Cardiac septum (tissue), 1 donor: ENCODE measurements at regions not wholly inside any gene's neighbourhood (a gene's known extent, or its start where the extent isn't known, plus 50 kb on each side); places are given as distances from the start of the nearest gene placed in this dataset.
"Not testable (repeated sequence)": the region's sequence is repeated elsewhere in the genome, so short reads cannot be mapped to it uniquely, and the experiment has no call there.

Experiments
- DNase-seq: peaks from one replicate; pipeline ENCODE4 v3.0.0-alpha.2; 2020; ENCODE audit warnings: low spot score
- intact Hi-C: fragments of 100-400 bp; cut with DNase I; formaldehyde crosslinking; loops from one replicate; pipeline ENCODE4 v1.14.0; 2022
- donor health status: DM: no; HTN: no; CAD: no.

GRCh38 chr4:166153548-166153947 is 280.5 kb downstream of the TLL1 start:
- DNase-seq = no peak
- intact Hi-C loops = no loop called here

GRCh38 chr4:166162327-166162726 is 289.3 kb downstream of the TLL1 start:
- intact Hi-C loops = no loop called here
- DNase-seq = no peak

- no peak for DNase-seq
- intact Hi-C loops = loop anchor here (5.0 kb wide), 1 partner anchor 86 kb away; no protein-coding TSS in a partner anchor
Observed at GRCh38 chr4:166165829-166166420, 292.9 kb downstream of the TLL1 start.

- intact Hi-C loops = loop anchor here (5.0 kb wide), 1 partner anchor 83 kb away; no protein-coding TSS in a partner anchor
- no peak for DNase-seq
Observed at GRCh38 chr4:166169111-166169510, 296.1 kb downstream of the TLL1 start.

- DNase-seq = no peak
- intact Hi-C loops = no loop called here
Observed at GRCh38 chr4:166172619-166173018, 299.6 kb downstream of the TLL1 start.

GRCh38 chr4:166174717-166175490 is 301.9 kb downstream of the TLL1 start:
- no peak for DNase-seq
- intact Hi-C loops = no loop called here

GRCh38 chr4:166182145-166182544 is 309.1 kb downstream of the TLL1 start:
- no peak for DNase-seq
- intact Hi-C loops = no loop called here

GRCh38 chr4:166195101-166195500 is 322.1 kb downstream of the TLL1 start:
- intact Hi-C loops = no loop called here
- no peak for DNase-seq

GRCh38 chr4:166197166-166197565 is 324.1 kb downstream of the TLL1 start:
- intact Hi-C loops = no loop called here
- DNase-seq = no peak

- intact Hi-C loops = no loop called here
- no peak for DNase-seq
Observed at GRCh38 chr4:166198041-166198440, 325.0 kb downstream of the TLL1 start.

GRCh38 chr4:166198516-166199310 is 325.7 kb downstream of the TLL1 start:
- DNase-seq = no peak
- intact Hi-C loops = no loop called here

GRCh38 chr4:166202991-166203390 is 330.0 kb downstream of the TLL1 start:
- DNase-seq = no peak
- intact Hi-C loops = no loop called here

- intact Hi-C loops, DNase-seq: not testable (repeated sequence)
Observed at GRCh38 chr4:166212326-166212725, 339.3 kb downstream of the TLL1 start.

- intact Hi-C loops = no loop called here
- DNase-seq = no peak
Observed at GRCh38 chr4:166222271-166222670, 349.2 kb downstream of the TLL1 start.

- intact Hi-C loops = no loop called here
- DNase-seq = no peak
Observed at GRCh38 chr4:166228112-166228511, 355.1 kb downstream of the TLL1 start.

GRCh38 chr4:166229799-166230198 is 356.8 kb downstream of the TLL1 start:
- no peak for DNase-seq
- intact Hi-C loops = no loop called here

- intact Hi-C loops = no loop called here
- no peak for DNase-seq
Observed at GRCh38 chr4:166230841-166231240, 357.8 kb downstream of the TLL1 start.

- DNase-seq = no peak
- intact Hi-C loops = no loop called here
Observed at GRCh38 chr4:166239354-166239753, 366.3 kb downstream of the TLL1 start.

GRCh38 chr4:166252487-166253402 is 379.7 kb downstream of the TLL1 start:
- intact Hi-C loops = loop anchor here (5.0 kb wide), 2 partner anchors 85 to 760 kb away; no protein-coding TSS in a partner anchor
- DNase-seq = no peak
